Mesenchymal stem cell (in vitro differentiated cells and primary cell): ENCODE measurements at regions not wholly inside any gene's neighbourhood (a gene's known extent, or its start where the extent isn't known, plus 50 kb on each side); places are given as distances from the start of the nearest gene placed in this dataset.
A peak's percentile ranks its signal among the peaks of the same experiment; 100 is the strongest.

Experiments
- DNase-seq: peaks from one replicate; pipeline ENCODE4 v3.0.0-alpha.2; 2013
- H2AFZ ChIP-seq: one replicate; pipeline ENCODE4 v1.6.1; 2013; ENCODE audit warnings: low read depth, mild to moderate bottlenecking, control low read depth, inconsistent platforms, low read length, moderate library complexity
- H2AK5ac ChIP-seq: 2 replicates; pipeline ENCODE4 v1.6.1; 2013; ENCODE audit warnings: low read length, moderate library complexity, mild to moderate bottlenecking, inconsistent platforms; ENCODE audit not compliant: severe bottlenecking
- H2BK120ac ChIP-seq: one replicate; pipeline ENCODE4 v1.6.1; 2013; ENCODE audit warnings: low read depth, mild to moderate bottlenecking, inconsistent platforms, low read length, moderate library complexity
- H2BK12ac ChIP-seq, 2 experiments: one replicate each; pipeline ENCODE4 v1.6.1; 2013; ENCODE audit warnings: inconsistent platforms in 2 of 2, low read length in 2 of 2, mild to moderate bottlenecking in 2 of 2, moderate library complexity in 2 of 2, control low read depth in 1 of 2
- H2BK15ac ChIP-seq: one replicate; pipeline ENCODE4 v1.6.1; 2013; ENCODE audit warnings: mild to moderate bottlenecking, low read depth, inconsistent platforms; ENCODE audit not compliant: poor library complexity, severe bottlenecking
- H2BK5ac ChIP-seq: 2 replicates; pipeline ENCODE4 v1.6.1; 2013; ENCODE audit warnings: low read depth, mild to moderate bottlenecking, low read length, control low read depth, inconsistent platforms; ENCODE audit not compliant: poor library complexity, severe bottlenecking
- H3K14ac ChIP-seq, 2 experiments: one replicate each; pipeline ENCODE4 v1.6.1; 2013; ENCODE audit warnings: inconsistent platforms in 2 of 2, low read length in 2 of 2, control low read depth in 1 of 2, mild to moderate bottlenecking in 1 of 2, moderate library complexity in 1 of 2
- H3K18ac ChIP-seq, 2 experiments: one replicate each; pipeline ENCODE4 v1.6.1; 2013; ENCODE audit warnings: inconsistent platforms in 2 of 2, low read length in 2 of 2, control low read depth in 1 of 2, low read depth in 1 of 2, mild to moderate bottlenecking in 1 of 2
- H3K23ac ChIP-seq, 2 experiments: one replicate each; pipeline ENCODE4 v1.6.1; 2013; ENCODE audit warnings: inconsistent platforms in 2 of 2, low read length in 2 of 2, mild to moderate bottlenecking in 2 of 2, moderate library complexity in 2 of 2, control low read depth in 1 of 2
- H3K27ac ChIP-seq: 2 replicates; pipeline ENCODE4 v1.5.1; 2013; ENCODE audit warnings: mild to moderate bottlenecking, moderate library complexity, low read length, control low read depth, inconsistent platforms; ENCODE audit not compliant: poor library complexity, severe bottlenecking
- H3K27me3 ChIP-seq, 2 experiments: 2 replicates each; pipeline versions ENCODE4 v1.6.1 to v1.7.0; 2013; ENCODE audit warnings: low read length in 2 of 2, mild to moderate bottlenecking in 2 of 2, moderate library complexity in 2 of 2, control low read depth in 1 of 2, inconsistent platforms in 1 of 2; ENCODE audit not compliant: control insufficient read depth in 1 of 2, insufficient read depth in 1 of 2
- H3K36me3 ChIP-seq, 2 experiments: 2 replicates each; pipeline versions ENCODE4 v1.6.1 to v1.7.0; 2013; ENCODE audit warnings: low read length in 2 of 2, control low read depth in 1 of 2, inconsistent platforms in 1 of 2, low read depth in 1 of 2, mild to moderate bottlenecking in 1 of 2; ENCODE audit not compliant: insufficient read depth in 2 of 2, control insufficient read depth in 1 of 2
- H3K4ac ChIP-seq, 2 experiments: one replicate each; pipeline ENCODE4 v1.6.1; 2013; ENCODE audit warnings: inconsistent platforms in 2 of 2, low read length in 2 of 2, mild to moderate bottlenecking in 2 of 2, moderate library complexity in 2 of 2, control low read depth in 1 of 2, low read depth in 1 of 2
- H3K4me1 ChIP-seq: 2 replicates; pipeline ENCODE4 v1.6.1; 2013; ENCODE audit warnings: low read depth, low read length, control low read depth; ENCODE audit not compliant: control insufficient read depth, insufficient read depth
- H3K4me2 ChIP-seq: 2 replicates; pipeline ENCODE4 v1.6.1; 2013; ENCODE audit warnings: low read length, mild to moderate bottlenecking, inconsistent platforms; ENCODE audit not compliant: poor library complexity, severe bottlenecking
- H3K4me3 ChIP-seq, 2 experiments: 2 replicates each; pipeline versions ENCODE4 v1.5.1 to v1.7.0; 2013; ENCODE audit warnings: low read length in 2 of 2, mild to moderate bottlenecking in 2 of 2, control low read depth in 1 of 2, low read depth in 1 of 2; ENCODE audit not compliant: insufficient read depth in 1 of 2
- H3K79me1 ChIP-seq: replicated peaks from 2 replicates; pipeline ENCODE4 v1.6.1; 2013; ENCODE audit warnings: mild to moderate bottlenecking, control low read depth, low read length, inconsistent platforms; ENCODE audit not compliant: poor library complexity, severe bottlenecking
- H3K9ac ChIP-seq: 2 replicates; pipeline ENCODE4 v1.7.0; 2013; ENCODE audit warnings: mild to moderate bottlenecking, low read length, moderate library complexity
- H3K9me3 ChIP-seq: 2 replicates; pipeline ENCODE4 v1.7.0; 2013; ENCODE audit warnings: mild to moderate bottlenecking, low read length; ENCODE audit not compliant: control insufficient read depth
- H4K8ac ChIP-seq: one replicate; pipeline ENCODE4 v1.6.1; 2013; ENCODE audit warnings: inconsistent platforms, mild to moderate bottlenecking, low read length, moderate library complexity
- H4K91ac ChIP-seq: one replicate; pipeline ENCODE4 v1.6.1; 2013; ENCODE audit warnings: mild to moderate bottlenecking, low read length, inconsistent platforms
- whole genome bisulfite sequencing: methylation state at CpG from one replicate; pipeline ENCODE4 v1.1.7; 2013; ENCODE audit warnings: mixed read lengths; 5-methylcytosine and 5-hydroxymethylcytosine counted together

- no peak overlapping the region for H3K18ac ChIP-seq
- H4K8ac ChIP-seq, result no peak overlapping the region
- no peaks in the 10 kb centered on the region for H3K27me3 ChIP-seq
- no peak overlapping the region for H2BK12ac ChIP-seq
- H3K27ac ChIP-seq, result peak overlapping the region; percentile 87
- no peaks in the 10 kb centered on the region for H3K36me3 ChIP-seq
- no peak overlapping the region for H2AFZ ChIP-seq
- peak overlapping the region in 1 of 2 experiments; percentile 12 for H3K4me3 ChIP-seq
- no peak overlapping the region for H3K4ac ChIP-seq
- no peak overlapping the region for H3K4me2 ChIP-seq
- peaks cover 6% of the 10 kb centered on the region for H3K79me1 ChIP-seq
- peak overlapping the region; percentile 53 for H2BK15ac ChIP-seq
- H3K4me1 ChIP-seq, result peaks cover 30% of the 10 kb centered on the region
- H2BK120ac ChIP-seq, result no peak overlapping the region
- peak overlapping the region in 1 of 2 experiments; percentile 61 for H3K14ac ChIP-seq
- H3K9me3 ChIP-seq, result no peaks in the 10 kb centered on the region
- DNase-seq, result peak; percentile 10
- peak overlapping the region; percentile 5 for H2BK5ac ChIP-seq
- 53% methylated on average over 2 of the region's 5 CpGs for WGBS
- H3K23ac ChIP-seq, result no peak overlapping the region
- no peak overlapping the region for H3K9ac ChIP-seq
- H4K91ac ChIP-seq, result no peak overlapping the region
- peak overlapping the region; percentile 33 for H2AK5ac ChIP-seq
Measured at GRCh38 chr11:19597876-19598275, 114.8 kb upstream of the NAV2 start.

GRCh38 chr11:19597206-19597605 is 115.4 kb upstream of the NAV2 start:
- peak overlapping the region; percentile 87 for H3K27ac ChIP-seq
- H3K4me3 ChIP-seq, result no peak overlapping the region
- H4K8ac ChIP-seq, result no peak overlapping the region
- no peak overlapping the region for H2BK120ac ChIP-seq
- peaks cover 6% of the 10 kb centered on the region for H3K79me1 ChIP-seq
- no peak overlapping the region for H2AK5ac ChIP-seq
- no peak overlapping the region for H3K4me2 ChIP-seq
- H2BK5ac ChIP-seq, result peak overlapping the region; percentile 5
- no peak overlapping the region for H3K4ac ChIP-seq
- H3K23ac ChIP-seq, result no peak overlapping the region
- H2BK15ac ChIP-seq, result no peak overlapping the region
- no peak overlapping the region for H2AFZ ChIP-seq
- no peak overlapping the region for H4K91ac ChIP-seq
- H3K27me3 ChIP-seq, result no peaks in the 10 kb centered on the region
- DNase-seq, result peak; percentile 53
- H3K9ac ChIP-seq, result no peak overlapping the region
- no peak overlapping the region for H2BK12ac ChIP-seq
- H3K18ac ChIP-seq, result no peak overlapping the region
- H3K36me3 ChIP-seq, result no peaks in the 10 kb centered on the region
- no CpG with 5 or more reads among the region's 1 CpG for WGBS
- H3K4me1 ChIP-seq, result peaks cover 30% of the 10 kb centered on the region
- H3K9me3 ChIP-seq, result no peaks in the 10 kb centered on the region
- H3K14ac ChIP-seq, result no peak overlapping the region

GRCh38 chr11:19595840-19596751 is 116.5 kb upstream of the NAV2 start:
- Histone ChIP-seq H2BK12ac (peak overlapping the region in 1 of 2 experiments; percentile 51), H3K36me3 (no peaks in the 10 kb centered on the region), H3K23ac (peak overlapping the region in 1 of 2 experiments; percentile 71), H4K8ac (peak overlapping the region; percentile 43), H2AK5ac (peak overlapping the region; percentile 83), H2BK15ac (peak overlapping the region; percentile 6), H3K18ac (peak overlapping the region in 1 of 2 experiments; percentile 63), H3K4me1 (peaks cover 26% of the 10 kb centered on the region), H2AFZ (no peak overlapping the region), H3K9ac (peak overlapping the region; percentile 81), H3K4ac (peak overlapping the region in 1 of 2 experiments; percentile 13), H3K9me3 (no peaks in the 10 kb centered on the region), H3K14ac (no peak overlapping the region), H2BK120ac (no peak overlapping the region), H3K4me2 (peak overlapping the region; percentile 13), H3K27me3 (no peaks in the 10 kb centered on the region), H4K91ac (no peak overlapping the region), H2BK5ac (peak overlapping the region; percentile 8), H3K4me3 (peak overlapping the region in 1 of 2 experiments; percentile 49), H3K79me1 (no peaks in the 10 kb centered on the region), H3K27ac (peak overlapping the region; percentile 87)
- WGBS, result 52% methylated on average over 11 of the region's 12 CpGs
- peak; percentile 51 for DNase-seq

GRCh38 chr11:19595499-19595839 is 117.2 kb upstream of the NAV2 start:
- H3K9me3 ChIP-seq, result no peaks in the 10 kb centered on the region
- H2BK120ac ChIP-seq, result no peak overlapping the region
- no peaks in the 10 kb centered on the region for H3K79me1 ChIP-seq
- H2BK15ac ChIP-seq, result peak overlapping the region; percentile 6
- WGBS, result 78% methylated on average over 1 of the region's 2 CpGs
- no peak overlapping the region for H2BK12ac ChIP-seq
- no peak overlapping the region for H2AK5ac ChIP-seq
- H3K23ac ChIP-seq, result no peak overlapping the region
- no peak overlapping the region for H4K91ac ChIP-seq
- no peak overlapping the region for H3K4me2 ChIP-seq
- no peaks in the 10 kb centered on the region for H3K36me3 ChIP-seq
- no peak overlapping the region for H3K18ac ChIP-seq
- peaks cover 23% of the 10 kb centered on the region for H3K4me1 ChIP-seq
- H3K27me3 ChIP-seq, result no peaks in the 10 kb centered on the region
- no peak overlapping the region for H2BK5ac ChIP-seq
- DNase-seq, result no peak
- no peak overlapping the region for H3K4ac ChIP-seq
- H3K9ac ChIP-seq, result no peak overlapping the region
- H3K14ac ChIP-seq, result no peak overlapping the region
- no peak overlapping the region for H3K4me3 ChIP-seq
- no peak overlapping the region for H4K8ac ChIP-seq
- no peak overlapping the region for H2AFZ ChIP-seq
- H3K27ac ChIP-seq, result peak overlapping the region; percentile 44
